ENCODE measurements at regions not wholly inside any gene's neighbourhood (a gene's known extent, or its start where the extent isn't known, plus 50 kb on each side); places are given as distances from the start of the nearest gene placed in this dataset.
"Not testable (repeated sequence)": the region's sequence is repeated elsewhere in the genome, so short reads cannot be mapped to it uniquely, and the experiment has no call there.

GRCh38 chr12:93237235-93237915, 140.3 kb upstream of the NUDT4 start:
- Histone ChIP-seq H3K4me1 (ENCODE audit: insufficient read depth, low read length, poor library complexity, severe bottlenecking) (no peaks in the 10 kb centered on the region), H3K79me2 (ENCODE audit: insufficient read depth, low read depth, low read length) (no peaks in the 10 kb centered on the region), H3K9me2 (ENCODE audit: insufficient read depth, low read length) (no peaks in the 10 kb centered on the region), H4K20me1 (ENCODE audit: insufficient read depth, low read length) (no peaks in the 10 kb centered on the region), H3K4me2 (ENCODE audit: low read length) (no peak overlapping the region), H3K9me3 (ENCODE audit: low read length) (peaks cover 7% of the 10 kb centered on the region), H2AFZ (ENCODE audit: low read length) (no peak overlapping the region), H3K4me3 (ENCODE audit: low read depth, low read length, poor library complexity, severe bottlenecking) (no peak overlapping the region), H3K36me3 (ENCODE audit: insufficient read depth, low read length) (no peaks in the 10 kb centered on the region), H3K27ac (ENCODE audit: low read depth, low read length, poor library complexity, severe bottlenecking) (no peak overlapping the region)
- DNase-seq (ENCODE audit: low spot score) = no peak
- no TSS peak for BruUV-seq (replicated peaks)
- TF ChIP-seq EZH2phosphoT487 (IDR thresholded peaks at IDR 0.05; ENCODE audit: borderline replicate concordance, low read depth, low read length) (no peak), CTCF (conservative IDR thresholded peaks at IDR 0.05; ENCODE audit: low read length) (no peak)
- ChIA-PET CTCF (ENCODE audit: unreplicated experiment) (no interaction called here), POLR2A (interaction anchor here (0.6 to 1.0 kb wide), 3 partner anchors 12 to 161 kb away, joined by 3 read pairs; no protein-coding TSS in a partner anchor)
- intact Hi-C loops (cut with micrococcal nuclease; ENCODE audit: unreplicated experiment) = no loop called here

- H3K4me1 ChIP-seq (ENCODE audit: insufficient read depth, low read length, poor library complexity, severe bottlenecking); intact Hi-C loops (cut with micrococcal nuclease; ENCODE audit: unreplicated experiment); BruUV-seq (replicated peaks); H4K20me1 ChIP-seq (ENCODE audit: insufficient read depth, low read length); H3K9me2 ChIP-seq (ENCODE audit: insufficient read depth, low read length); H3K4me2 ChIP-seq (ENCODE audit: low read length); DNase-seq (ENCODE audit: low spot score); H3K4me3 ChIP-seq (ENCODE audit: low read depth, low read length, poor library complexity, severe bottlenecking); POLR2A ChIA-PET; H3K36me3 ChIP-seq (ENCODE audit: insufficient read depth, low read length); H3K79me2 ChIP-seq (ENCODE audit: insufficient read depth, low read depth, low read length); CTCF ChIA-PET (ENCODE audit: unreplicated experiment); H3K27ac ChIP-seq (ENCODE audit: low read depth, low read length, poor library complexity, severe bottlenecking); H2AFZ ChIP-seq (ENCODE audit: low read length); H3K9me3 ChIP-seq (ENCODE audit: low read length): not testable (repeated sequence)
Observed at GRCh38 chr12:93238512-93239262, 139.0 kb upstream of the NUDT4 start.

- intact Hi-C loops (cut with micrococcal nuclease; ENCODE audit: unreplicated experiment); H3K36me3 ChIP-seq (ENCODE audit: insufficient read depth, low read length); DNase-seq (ENCODE audit: low spot score); POLR2A ChIA-PET; H3K9me3 ChIP-seq (ENCODE audit: low read length); H4K20me1 ChIP-seq (ENCODE audit: insufficient read depth, low read length); H3K79me2 ChIP-seq (ENCODE audit: insufficient read depth, low read depth, low read length); H3K4me3 ChIP-seq (ENCODE audit: low read depth, low read length, poor library complexity, severe bottlenecking); H3K27ac ChIP-seq (ENCODE audit: low read depth, low read length, poor library complexity, severe bottlenecking); CTCF ChIA-PET (ENCODE audit: unreplicated experiment); H2AFZ ChIP-seq (ENCODE audit: low read length); H3K4me1 ChIP-seq (ENCODE audit: insufficient read depth, low read length, poor library complexity, severe bottlenecking); H3K4me2 ChIP-seq (ENCODE audit: low read length); BruUV-seq (replicated peaks); H3K9me2 ChIP-seq (ENCODE audit: insufficient read depth, low read length): not testable (repeated sequence)
Observed at GRCh38 chr12:93239789-93240188, 137.9 kb upstream of the NUDT4 start.

Measured in OCI-LY7 (cell line).